NCI-H146 (cell line): ENCODE measurements at regions not wholly inside any gene's neighbourhood (a gene's known extent, or its start where the extent isn't known, plus 50 kb on each side); places are given as distances from the start of the nearest gene placed in this dataset.
"Not testable (repeated sequence)": the region's sequence is repeated elsewhere in the genome, so short reads cannot be mapped to it uniquely, and the experiment has no call there.

Experiments
- DNase-seq: peaks from one replicate; lab custom pipeline; 2025; lab: John Stamatoyannopoulos, UW

GRCh38 chr10:10712155-10712704, 305.4 kb upstream of the CELF2 start:
- DNase-seq, result no peak

GRCh38 chr10:10714327-10714726, 303.3 kb upstream of the CELF2 start:
- no peak for DNase-seq

- peak; percentile 77 for DNase-seq
Observed at GRCh38 chr10:10716972-10717371, 300.7 kb upstream of the CELF2 start.

- DNase-seq, result no peak
Observed at GRCh38 chr10:10722422-10722821, 295.2 kb upstream of the CELF2 start.

- DNase-seq, result peak; percentile 81
Observed at GRCh38 chr10:10725196-10725595, 292.5 kb upstream of the CELF2 start.

- DNase-seq, result no peak
Observed at GRCh38 chr10:10726101-10726500, 291.6 kb upstream of the CELF2 start.

GRCh38 chr10:10727411-10727810, 290.3 kb upstream of the CELF2 start:
- not testable (repeated sequence) for DNase-seq

GRCh38 chr10:10727812-10728211, 289.9 kb upstream of the CELF2 start:
- no peak for DNase-seq

GRCh38 chr10:10730471-10731043, 287.1 kb upstream of the CELF2 start:
- DNase-seq, result no peak

- no peak for DNase-seq
Observed at GRCh38 chr10:10731366-10731765, 286.3 kb upstream of the CELF2 start.

- no peak for DNase-seq
Observed at GRCh38 chr10:10734356-10735064, 283.2 kb upstream of the CELF2 start.

- DNase-seq, result no peak
Observed at GRCh38 chr10:10745291-10745690, 272.4 kb upstream of the CELF2 start.

- DNase-seq, result no peak
Observed at GRCh38 chr10:10755490-10755889, 262.2 kb upstream of the CELF2 start.

- no peak for DNase-seq
Observed at GRCh38 chr10:10758306-10758705, 259.4 kb upstream of the CELF2 start.

GRCh38 chr10:10759806-10760205, 257.9 kb upstream of the CELF2 start:
- not testable (repeated sequence) for DNase-seq

- DNase-seq, result no peak
Observed at GRCh38 chr10:10765017-10765416, 252.7 kb upstream of the CELF2 start.

- no peak for DNase-seq
Observed at GRCh38 chr10:10772411-10772810, 245.3 kb upstream of the CELF2 start.

GRCh38 chr10:10772874-10773508, 244.7 kb upstream of the CELF2 start:
- no peak for DNase-seq

- DNase-seq, result no peak
Observed at GRCh38 chr10:10774416-10774815, 243.3 kb upstream of the CELF2 start.

- no peak for DNase-seq
Observed at GRCh38 chr10:10776363-10776762, 241.3 kb upstream of the CELF2 start.

- no peak for DNase-seq
Observed at GRCh38 chr10:10777279-10777678, 240.4 kb upstream of the CELF2 start.

- DNase-seq, result no peak
Observed at GRCh38 chr10:10777723-10778122, 239.9 kb upstream of the CELF2 start.

GRCh38 chr10:10778959-10779358, 238.7 kb upstream of the CELF2 start:
- no peak for DNase-seq
